AG04450 (cell line): ENCODE measurements at regions not wholly inside any gene's neighbourhood (a gene's known extent, or its start where the extent isn't known, plus 50 kb on each side); places are given as distances from the start of the nearest gene placed in this dataset.
"Not testable (repeated sequence)": the region's sequence is repeated elsewhere in the genome, so short reads cannot be mapped to it uniquely, and the experiment has no call there.

Source experiments
- CTCF ChIA-PET: fragments of 300-600, 350-600 bp; formaldehyde crosslinking; extraction: SDS; loops from one replicate; lab custom pipeline; 2022; ENCODE audit warnings: antibody characterized with exemption, inconsistent platforms; lab: Charles Lee
- POLR2A ChIA-PET: fragments of 350-600 bp; formaldehyde crosslinking; extraction: SDS; loops from one replicate; lab custom pipeline; 2021; ENCODE audit warnings: antibody characterized with exemption, inconsistent platforms; lab: Yijun Ruan, JAX
- DNase-seq: peaks from one replicate; pipeline ENCODE4 v3.0.0-alpha.2; 2011; ENCODE audit warnings: low read depth, low spot score
- H3K27ac ChIP-seq: one replicate; pipeline ENCODE4 v1.5.1; 2012; ENCODE audit warnings: low read depth, low read length, control low read depth
- H3K27me3 ChIP-seq: one replicate; pipeline ENCODE4 v1.6.0; 2012; ENCODE audit warnings: low read length; ENCODE audit not compliant: control insufficient read depth, insufficient read depth
- H3K4me3 ChIP-seq: 2 replicates; pipeline ENCODE4 v1.5.1; 2011; ENCODE audit warnings: mild to moderate bottlenecking, low read depth, low read length, control low read depth
- H3K9me3 ChIP-seq: 2 replicates; pipeline ENCODE4 v1.5.1; 2012; ENCODE audit warnings: low read length; ENCODE audit not compliant: control insufficient read depth, insufficient read depth
- TF ChIP-seq, protein P1 (sequence below): IDR thresholded peaks from 2 replicates; pipeline ENCODE4 v1.5.1; 2011; ENCODE audit warnings: low read depth, low read length, control low read depth, inconsistent platforms

DNA sequence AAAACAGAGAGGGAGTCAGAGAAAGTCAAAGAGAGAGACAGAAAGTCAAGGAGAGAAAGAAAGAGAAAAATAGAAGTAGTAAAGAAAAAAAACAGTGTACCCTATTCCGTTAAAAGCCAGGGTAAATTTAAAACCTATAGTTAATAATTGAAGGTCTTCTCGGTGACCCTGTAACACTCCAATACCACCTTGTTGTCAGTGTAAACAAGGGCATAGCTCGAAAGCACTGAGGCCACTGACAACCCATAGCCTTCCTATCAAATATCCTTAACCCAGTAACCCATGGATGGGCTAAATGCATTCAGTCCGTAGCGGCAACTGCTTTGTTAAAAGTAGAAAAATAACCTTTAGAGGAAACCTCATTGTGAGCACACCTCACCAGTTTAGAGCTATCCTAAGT is 100.4 kb downstream of the ZNF467 start:
- TF ChIP-seq, protein P1, sequence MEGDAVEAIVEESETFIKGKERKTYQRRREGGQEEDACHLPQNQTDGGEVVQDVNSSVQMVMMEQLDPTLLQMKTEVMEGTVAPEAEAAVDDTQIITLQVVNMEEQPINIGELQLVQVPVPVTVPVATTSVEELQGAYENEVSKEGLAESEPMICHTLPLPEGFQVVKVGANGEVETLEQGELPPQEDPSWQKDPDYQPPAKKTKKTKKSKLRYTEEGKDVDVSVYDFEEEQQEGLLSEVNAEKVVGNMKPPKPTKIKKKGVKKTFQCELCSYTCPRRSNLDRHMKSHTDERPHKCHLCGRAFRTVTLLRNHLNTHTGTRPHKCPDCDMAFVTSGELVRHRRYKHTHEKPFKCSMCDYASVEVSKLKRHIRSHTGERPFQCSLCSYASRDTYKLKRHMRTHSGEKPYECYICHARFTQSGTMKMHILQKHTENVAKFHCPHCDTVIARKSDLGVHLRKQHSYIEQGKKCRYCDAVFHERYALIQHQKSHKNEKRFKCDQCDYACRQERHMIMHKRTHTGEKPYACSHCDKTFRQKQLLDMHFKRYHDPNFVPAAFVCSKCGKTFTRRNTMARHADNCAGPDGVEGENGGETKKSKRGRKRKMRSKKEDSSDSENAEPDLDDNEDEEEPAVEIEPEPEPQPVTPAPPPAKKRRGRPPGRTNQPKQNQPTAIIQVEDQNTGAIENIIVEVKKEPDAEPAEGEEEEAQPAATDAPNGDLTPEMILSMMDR: no peak
- Histone ChIP-seq H3K27me3 (peaks cover 5% of the 10 kb centered on the region), H3K4me3 (no peak overlapping the region), H3K27ac (no peak overlapping the region), H3K9me3 (no peaks in the 10 kb centered on the region; the same call in 1 of the 2 replicates)
- ChIA-PET POLR2A (no interaction called here), CTCF (no interaction called here)
- no peak for DNase-seq

DNA sequence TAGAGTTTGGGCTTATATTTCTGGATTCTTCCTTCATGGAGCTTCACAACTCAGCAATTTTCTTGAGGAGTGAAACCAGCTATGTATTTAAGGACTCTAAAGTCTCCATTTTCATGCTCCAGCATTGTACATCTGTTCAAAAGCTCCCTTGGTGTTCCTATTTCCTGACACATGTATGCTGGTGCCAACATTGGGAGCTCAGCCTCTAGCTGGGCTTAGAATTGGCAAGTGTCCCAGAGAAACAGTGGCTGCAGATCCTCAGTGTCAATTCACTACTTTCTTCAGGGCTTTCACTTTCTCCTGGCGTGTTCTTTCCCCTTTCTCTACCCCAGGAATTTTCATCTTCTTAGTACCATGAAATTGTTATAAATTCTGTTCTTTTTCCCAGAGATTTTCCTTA is 103.1 kb downstream of the ZNF467 start:
- ChIA-PET POLR2A (no interaction called here), CTCF (interaction anchor here (0.7 to 1.7 kb wide), 3 partner anchors 11 to 72 kb away, joined by 3 to 12 read pairs (median 4); no protein-coding TSS in a partner anchor)
- no peak for DNase-seq
- H3K4me3 ChIP-seq: no peak overlapping the region
- no peak overlapping the region for H3K27ac ChIP-seq
- H3K27me3 ChIP-seq: peaks cover 5% of the 10 kb centered on the region
- H3K9me3 ChIP-seq: no peaks in the 10 kb centered on the region
- TF ChIP-seq, protein P1: no peak

DNA sequence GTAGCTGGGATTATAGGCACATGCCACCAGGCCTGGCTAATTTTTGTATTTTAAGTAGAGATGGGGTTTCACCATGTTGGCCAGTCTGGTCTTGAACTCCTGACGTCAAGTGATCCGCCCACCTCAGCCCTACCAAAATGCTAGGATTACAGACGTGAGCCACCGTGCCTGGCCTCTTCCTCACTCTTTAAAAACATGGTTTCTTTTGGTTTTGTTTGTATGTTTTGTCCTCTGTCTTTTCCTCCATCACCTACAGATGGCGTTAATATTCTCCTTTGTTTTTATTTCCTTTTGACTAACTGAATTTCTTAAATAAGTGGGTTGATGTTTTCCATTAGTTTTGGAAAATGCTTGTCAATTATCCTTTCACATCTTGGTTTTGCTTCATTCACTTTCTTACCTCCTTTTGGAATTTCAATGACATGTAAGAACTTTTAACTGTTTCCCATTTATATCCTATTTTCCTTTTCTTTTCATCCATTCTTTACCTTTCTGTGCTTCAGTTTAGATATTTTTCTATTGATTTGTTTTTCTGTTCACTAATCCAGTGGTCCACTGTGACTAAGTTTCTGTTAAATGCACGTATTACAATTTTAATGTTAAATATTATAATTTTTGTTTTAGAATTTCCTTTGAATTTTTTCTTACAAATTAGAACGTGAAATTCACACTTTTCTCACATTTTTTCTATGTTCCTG is 104.1 kb downstream of the ZNF467 start:
- H3K4me3 ChIP-seq: no peak overlapping the region
- ChIA-PET CTCF (no interaction called here), POLR2A (no interaction called here)
- TF ChIP-seq, protein P1: peak; percentile 52
- no peak for DNase-seq
- peaks cover 5% of the 10 kb centered on the region for H3K27me3 ChIP-seq
- no peak overlapping the region for H3K27ac ChIP-seq
- no peaks in the 10 kb centered on the region for H3K9me3 ChIP-seq

DNA sequence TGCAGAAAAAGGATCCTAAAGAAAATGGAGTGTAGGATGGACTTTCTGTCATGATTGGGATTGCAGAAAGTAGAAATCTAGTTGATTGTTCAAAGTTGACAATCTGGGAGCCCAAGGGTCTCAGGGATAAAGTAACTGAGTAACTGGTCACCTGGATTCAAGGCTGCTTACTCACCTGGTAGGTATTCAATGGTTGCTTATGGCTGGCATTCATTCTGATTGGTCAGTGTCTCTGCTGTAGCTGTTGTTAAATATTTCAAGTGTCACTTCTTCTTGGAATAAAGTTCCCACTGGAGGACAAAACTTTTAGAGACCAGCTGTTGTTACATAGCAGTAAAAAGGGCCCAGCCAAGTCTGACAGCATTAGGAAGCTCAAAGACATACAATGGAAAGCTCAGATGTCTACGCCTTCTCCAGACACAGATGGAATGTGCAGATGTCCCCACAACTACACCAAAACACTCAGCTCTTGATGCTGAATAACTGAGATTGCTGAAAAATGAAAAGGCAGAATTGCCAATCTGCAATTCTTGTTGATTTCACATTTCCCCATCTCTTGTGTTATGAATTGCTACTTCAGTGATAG is 106.9 kb downstream of the ZNF467 start:
- TF ChIP-seq, protein P1: no peak
- Histone ChIP-seq H3K4me3 (no peak overlapping the region), H3K9me3 (no peaks in the 10 kb centered on the region), H3K27me3 (peaks cover 2% of the 10 kb centered on the region), H3K27ac (no peak overlapping the region)
- ChIA-PET CTCF (interaction anchor here (0.7 kb wide), 1 partner anchor 76 kb away, joined by 3 read pairs; no protein-coding TSS in a partner anchor), POLR2A (no interaction called here)
- DNase-seq: no peak

DNA sequence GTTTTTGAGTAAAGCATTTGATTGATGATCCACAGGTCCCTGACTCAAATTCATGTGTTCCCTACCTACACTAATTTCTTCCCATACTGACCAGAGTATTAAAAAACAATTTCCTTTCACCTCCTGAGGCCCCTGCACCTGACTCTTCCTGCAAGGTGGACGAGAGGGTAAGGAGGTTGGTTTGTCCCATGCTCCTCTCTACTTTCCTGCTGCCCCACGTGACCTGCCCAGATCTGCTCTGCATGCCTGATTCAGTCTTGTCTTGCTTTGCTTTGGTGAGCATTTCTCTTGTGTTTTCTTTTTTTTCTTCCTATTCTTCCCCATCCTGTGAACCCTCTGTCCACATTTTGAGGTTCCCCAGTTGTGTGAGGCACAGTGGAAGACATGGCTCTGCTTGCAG is 107.8 kb downstream of the ZNF467 start:
- H3K27ac ChIP-seq, H3K27me3 ChIP-seq, H3K4me3 ChIP-seq, POLR2A ChIA-PET, CTCF ChIA-PET, DNase-seq, H3K9me3 ChIP-seq: not testable (repeated sequence)
